Keratinocyte (primary cell): ENCODE measurements at regions not wholly inside any gene's neighbourhood (a gene's known extent, or its start where the extent isn't known, plus 50 kb on each side); places are given as distances from the start of the nearest gene placed in this dataset.

ENCODE experiments used
- DNase-seq: peaks from one replicate; pipeline ENCODE4 v3.0.0-alpha.2; 2011; ENCODE audit warnings: low read depth, missing footprints, low spot score
- FAIRE-seq: peaks from 2 replicates; lab custom pipeline; 2011; peaks lifted over from hg19 to GRCh38; lab: Jason Lieb, UNC
- H2AFZ ChIP-seq: 2 replicates; pipeline ENCODE4 v1.6.0; 2012; ENCODE audit warnings: low read length, control low read depth, inconsistent platforms; ENCODE audit not compliant: control insufficient read depth
- H3K27ac ChIP-seq: 2 replicates; pipeline ENCODE4 v1.5.1; 2011; ENCODE audit warnings: low read length; ENCODE audit not compliant: control insufficient read depth, insufficient read depth
- H3K27me3 ChIP-seq: 3 replicates; pipeline ENCODE4 v1.6.0; 2011; ENCODE audit warnings: low read length; ENCODE audit not compliant: control insufficient read depth, insufficient read depth; ENCODE audit errors: extremely low read depth
- H3K36me3 ChIP-seq, 2 experiments: 2 replicates in 1 of 2; 3 replicates in 1 of 2; pipeline ENCODE4 v1.5.1; 2011; ENCODE audit warnings: low read length in 2 of 2, mild to moderate bottlenecking in 1 of 2; ENCODE audit not compliant: control insufficient read depth in 2 of 2, insufficient read depth in 2 of 2; ENCODE audit errors: extremely low read depth in 1 of 2
- H3K4me1 ChIP-seq: 3 replicates; pipeline ENCODE4 v1.5.1; 2011; ENCODE audit warnings: low read length; ENCODE audit not compliant: control insufficient read depth, insufficient read depth; ENCODE audit errors: extremely low read depth
- H3K4me2 ChIP-seq: 3 replicates; pipeline ENCODE4 v1.6.0; 2011; ENCODE audit warnings: low read depth, low read length; ENCODE audit not compliant: control insufficient read depth, insufficient read depth; ENCODE audit errors: extremely low read depth
- H3K4me3 ChIP-seq, 3 experiments: fragments of 200-600 bp in 1 of 3; sonication (generic) in 1 of 3; 2 replicates in 2 of 3; 3 replicates in 1 of 3; pipeline ENCODE4 v1.5.1; 2011 to 2016; ENCODE audit warnings: low read length in 3 of 3, mild to moderate bottlenecking in 3 of 3, control low read depth in 2 of 3, inconsistent platforms in 1 of 3, low read depth in 1 of 3, mixed read lengths in 1 of 3, mixed run types in 1 of 3, moderate library complexity in 1 of 3; ENCODE audit not compliant: control insufficient read depth in 2 of 3, insufficient read depth in 2 of 3; ENCODE audit errors: extremely low read depth in 1 of 3
- H3K79me2 ChIP-seq: 2 replicates; pipeline ENCODE4 v1.6.0; 2012; ENCODE audit warnings: low read length; ENCODE audit not compliant: control insufficient read depth, insufficient read depth
- H3K9ac ChIP-seq: 3 replicates; pipeline ENCODE4 v1.6.0; 2011; ENCODE audit warnings: low read length; ENCODE audit not compliant: control insufficient read depth, insufficient read depth; ENCODE audit errors: extremely low read depth
- H3K9me1 ChIP-seq: 3 replicates; pipeline ENCODE4 v1.6.0; 2011; ENCODE audit warnings: low read length; ENCODE audit not compliant: control insufficient read depth, insufficient read depth; ENCODE audit errors: extremely low read depth
- H3K9me3 ChIP-seq: 2 replicates; pipeline ENCODE4 v1.5.1; 2012; ENCODE audit warnings: low read depth, low read length; ENCODE audit not compliant: control insufficient read depth
- H4K20me1 ChIP-seq: 3 replicates; pipeline ENCODE4 v1.6.0; 2011; ENCODE audit warnings: low read length; ENCODE audit not compliant: control insufficient read depth, insufficient read depth; ENCODE audit errors: extremely low read depth
- CTCF ChIP-seq, 3 experiments: IDR thresholded peaks in 1 of 3; conservative IDR thresholded peaks in 1 of 3; optimal IDR thresholded peaks in 1 of 3; 2 replicates in 2 of 3; 3 replicates in 1 of 3; pipeline versions ENCODE3 to v1.5.1; 2011; ENCODE audit warnings: low read length in 3 of 3, mild to moderate bottlenecking in 3 of 3, moderate library complexity in 2 of 3, control low read depth in 1 of 3, inconsistent platforms in 1 of 3; ENCODE audit not compliant: insufficient read depth in 2 of 3; ENCODE audit errors: extremely low read depth in 1 of 3
- EZH2 ChIP-seq: IDR thresholded peaks from one replicate; pipeline ENCODE4 v1.6.1; 2012; ENCODE audit warnings: inconsistent platforms, mild to moderate bottlenecking, low read length, moderate library complexity
- dilution Hi-C: fragments of 300-500 bp; cut with MboI; formaldehyde crosslinking; loops from one replicate; pipeline ENCODE4 v1.7.0; 2020; ENCODE audit warnings: low sequenced_read_pairs; ENCODE audit not compliant: extremely low pct_ligation_motif_present

GRCh38 chr1:193367863-193368262 is 181.4 kb upstream of the B3GALT2 start:
- FAIRE-seq (no peak), DNase-seq (no peak)
- Histone ChIP-seq H3K9me1 (no peaks in the 10 kb centered on the region), H3K4me1 (no peaks in the 10 kb centered on the region), H3K4me2 (no peak overlapping the region), H3K4me3 (no peak overlapping the region), H3K79me2 (no peaks in the 10 kb centered on the region), H3K9ac (no peak overlapping the region), H4K20me1 (no peaks in the 10 kb centered on the region), H3K9me3 (no peaks in the 10 kb centered on the region), H2AFZ (peak overlapping the region; percentile 76), H3K27me3 (no peaks in the 10 kb centered on the region), H3K27ac (no peak overlapping the region), H3K36me3 (no peaks in the 10 kb centered on the region)
- no peak for TF ChIP-seq EZH2
- TF ChIP-seq CTCF (optimal IDR thresholded peaks at IDR 0.05 in 1 of 3, IDR thresholded peaks at IDR 0.05 in 1 of 3, conservative IDR thresholded peaks at IDR 0.05 in 1 of 3; ENCODE audit: extremely low read depth in 1 of 3, insufficient read depth in 2 of 3, low read length in 3 of 3), result no peak
- dilution Hi-C loops, result no loop called here

- DNase-seq (no peak), FAIRE-seq (no peak)
- Histone ChIP-seq H3K79me2 (no peaks in the 10 kb centered on the region), H3K9me1 (no peaks in the 10 kb centered on the region), H3K36me3 (no peaks in the 10 kb centered on the region), H2AFZ (no peak overlapping the region), H3K4me2 (no peak overlapping the region), H3K4me1 (no peaks in the 10 kb centered on the region), H3K9ac (no peak overlapping the region), H3K27ac (no peak overlapping the region), H3K4me3 (no peak overlapping the region), H3K9me3 (no peaks in the 10 kb centered on the region), H3K27me3 (no peaks in the 10 kb centered on the region), H4K20me1 (no peaks in the 10 kb centered on the region)
- dilution Hi-C loops, result no loop called here
- no peak for TF ChIP-seq CTCF (optimal IDR thresholded peaks at IDR 0.05 in 1 of 3, IDR thresholded peaks at IDR 0.05 in 1 of 3, conservative IDR thresholded peaks at IDR 0.05 in 1 of 3; ENCODE audit: extremely low read depth in 1 of 3, insufficient read depth in 2 of 3, low read length in 3 of 3)
Measured at GRCh38 chr1:193366764-193367507, 180.5 kb upstream of the B3GALT2 start.
